ENCODE measurements at regions not wholly inside any gene's neighbourhood (a gene's known extent, or its start where the extent isn't known, plus 50 kb on each side); places are given as distances from the start of the nearest gene placed in this dataset.

- no peak overlapping the region for H3K27ac ChIP-seq (ENCODE audit: insufficient read depth, low read depth, low read length)
- no peak overlapping the region for H3K4me2 ChIP-seq (ENCODE audit: insufficient read depth, low read length)
- intact Hi-C loops (cut with micrococcal nuclease), result loop anchor here (10.0 kb wide), 1 partner anchor 142 kb away; no protein-coding TSS in a partner anchor
- FAIRE-seq, result no peak
- no peaks in the 10 kb centered on the region for H4K20me1 ChIP-seq (replicated peaks; ENCODE audit: control insufficient read depth, extremely low read depth, insufficient read depth, low read length)
- H3K79me2 ChIP-seq (ENCODE audit: control insufficient read depth, insufficient read depth, low read length), result no peaks in the 10 kb centered on the region
- H3K36me3 ChIP-seq (ENCODE audit: control insufficient read depth in 2 of 2, extremely low read depth in 1 of 2, insufficient read depth in 2 of 2, low read length in 2 of 2), result no peaks in the 10 kb centered on the region
- no peaks in the 10 kb centered on the region for H3K4me1 ChIP-seq (ENCODE audit: control insufficient read depth, extremely low read depth, insufficient read depth, low read length)
- no peak overlapping the region for H3K9ac ChIP-seq (replicated peaks; ENCODE audit: extremely low read depth, insufficient read depth, low read length)
- no TSS peak for BruUV-seq (replicated peaks)
- no peak overlapping the region for H3K4me3 ChIP-seq (replicated peaks in 1 of 3; ENCODE audit: insufficient read depth in 1 of 3, low read depth in 1 of 3, low read length in 3 of 3)
- ChIA-PET CTCF (interaction anchor here (1.3 kb wide), 1 partner anchor 9 kb away, joined by 3 read pairs; no protein-coding TSS in a partner anchor), POLR2A (no interaction called here)
- dilution Hi-C loops (cut with MboI; ENCODE audit: extremely low pct_ligation_motif_present, low sequenced_read_pairs), result no loop called here
- TF ChIP-seq POLR2A (IDR thresholded peaks at IDR 0.05; ENCODE audit: low read depth, low read length) (no peak), JUN (IDR thresholded peaks at IDR 0.05; ENCODE audit: borderline replicate concordance, insufficient read depth, insufficient read length, low read depth) (no peak), GATA2 (IDR thresholded peaks at IDR 0.05; ENCODE audit: insufficient read depth, insufficient read length, low read depth, low read length) (no peak), CTCF (IDR thresholded peaks at IDR 0.05; ENCODE audit: extremely low read depth in 1 of 2, insufficient read depth in 1 of 2, low read depth in 1 of 2, low read length in 2 of 2) (no peak), MAX (IDR thresholded peaks at IDR 0.05; ENCODE audit: insufficient read depth, insufficient read length) (no peak), MYC (IDR thresholded peaks at IDR 0.05; ENCODE audit: low read depth, low read length) (no peak), POLR2AphosphoS5 (IDR thresholded peaks at IDR 0.05; ENCODE audit: insufficient read depth, low read depth, low read length) (no peak), EZH2 (IDR thresholded peaks at IDR 0.05; ENCODE audit: borderline replicate concordance, low read depth, low read length, severe bottlenecking) (no peak), FOS (IDR thresholded peaks at IDR 0.05; ENCODE audit: borderline replicate concordance, insufficient read depth, low read length) (no peak)
- H3K9me1 ChIP-seq (replicated peaks; ENCODE audit: control insufficient read depth, extremely low read depth, insufficient read depth, low read length), result no peaks in the 10 kb centered on the region
- no peak overlapping the region for H2AFZ ChIP-seq (ENCODE audit: low read depth, low read length)
- H3K27me3 ChIP-seq (ENCODE audit: control insufficient read depth in 2 of 2, insufficient read depth in 2 of 2, low read length in 2 of 2), result no peaks in the 10 kb centered on the region
- DNase-seq (ENCODE audit: low read depth, low spot score), result no peak
- no peaks in the 10 kb centered on the region for H3K9me3 ChIP-seq (replicated peaks; ENCODE audit: control insufficient read depth, insufficient read depth, low read length)
Observed at GRCh38 chr3:178472941-178473340, 63.3 kb upstream of the KCNMB2 start.
